Caco-2 (cell line): ENCODE measurements at regions not wholly inside any gene's neighbourhood (a gene's known extent, or its start where the extent isn't known, plus 50 kb on each side); places are given as distances from the start of the nearest gene placed in this dataset.

ENCODE experiments used
- BruUV-seq: library from RNA; stranded (reverse); fragments of 400-500 nt; replicated peaks from 2 replicates; lab custom pipeline; 2021; lab: Mats Ljungman, UMichigan
- CTCF ChIA-PET: fragments of 300-600 bp; sonication (Branson Sonifier 250); formaldehyde crosslinking; loops from one replicate; lab custom pipeline; 2022; ENCODE audit warnings: antibody characterized with exemption; lab: Charles Lee
- POLR2A ChIA-PET: fragments of 300-600 bp; sonication (Branson Sonifier 250); formaldehyde crosslinking; loops from one replicate; lab custom pipeline; 2022; ENCODE audit warnings: antibody characterized with exemption; lab: Charles Lee
- DNase-seq, 2 experiments: peaks; one replicate each; pipeline versions ENCODE4 v3.0.0 to v3.0.0-alpha.2; 2020 to 2022
- H3K27me3 ChIP-seq: replicated peaks from 2 replicates; pipeline ENCODE4 v1.6.0; 2011; ENCODE audit warnings: low read length; ENCODE audit not compliant: control insufficient read depth, insufficient read depth
- H3K36me3 ChIP-seq: 2 replicates; pipeline ENCODE4 v1.5.1; 2011; ENCODE audit warnings: low read length; ENCODE audit not compliant: control insufficient read depth, insufficient read depth
- H3K4me1 ChIP-seq: fragments of 250-450 bp; sonication (Bioruptor Pico); 2 replicates; pipeline ENCODE4 v1.5.1; 2020; ENCODE audit warnings: mild to moderate bottlenecking
- H3K4me3 ChIP-seq: 2 replicates; pipeline ENCODE4 v1.5.1; 2011; ENCODE audit warnings: low read depth, mild to moderate bottlenecking, control low read depth, low read length
- H3K9me3 ChIP-seq: fragments of 250-450 bp; sonication (Bioruptor Pico); 2 replicates; pipeline ENCODE4 v1.5.1; 2020; ENCODE audit warnings: mild to moderate bottlenecking, moderate library complexity
- H3K27ac Mint-ChIP-seq: one replicate; pipeline ENCODE4 v1.8.0; 2022; ENCODE audit warnings: mixed read lengths; ENCODE audit not compliant: unreplicated experiment
- H3K27me3 Mint-ChIP-seq: one replicate; pipeline ENCODE4 v1.8.0; 2022; ENCODE audit warnings: mixed read lengths; ENCODE audit not compliant: insufficient read depth, unreplicated experiment
- H3K36me3 Mint-ChIP-seq: one replicate; pipeline ENCODE4 v1.8.0; 2022; ENCODE audit warnings: mild to moderate bottlenecking, mixed read lengths; ENCODE audit not compliant: insufficient read depth, unreplicated experiment
- H3K4me1 Mint-ChIP-seq: one replicate; pipeline ENCODE4 v1.8.0; 2022; ENCODE audit warnings: low read depth, mixed read lengths; ENCODE audit not compliant: unreplicated experiment
- H3K4me3 Mint-ChIP-seq: one replicate; pipeline ENCODE4 v1.8.0; 2022; ENCODE audit warnings: mild to moderate bottlenecking, moderate library complexity, mixed read lengths; ENCODE audit not compliant: unreplicated experiment
- H3K9me3 Mint-ChIP-seq: one replicate; pipeline ENCODE4 v1.8.0; 2022; ENCODE audit warnings: mixed read lengths; ENCODE audit not compliant: unreplicated experiment
- CTCF ChIP-seq, 2 experiments: fragments of 200-600 bp in 1 of 2; IDR thresholded peaks; 1 replicate in 1 of 2; 2 replicates in 1 of 2; pipeline versions ENCODE4 v1.5.1 to v1.8.0; 2011 to 2022; ENCODE audit warnings: antibody characterized with exemption in 1 of 2, control low read depth in 1 of 2, inconsistent platforms in 1 of 2, low read depth in 1 of 2, low read length in 1 of 2, mild to moderate bottlenecking in 1 of 2, moderate library complexity in 1 of 2; ENCODE audit not compliant: insufficient read depth in 1 of 2, severe bottlenecking in 1 of 2, unreplicated experiment in 1 of 2
- intact Hi-C: fragments of 100-400 bp; cut with micrococcal nuclease; formaldehyde crosslinking; loops from one replicate; pipeline ENCODE4 v1.10.0; 2022; ENCODE audit not compliant: unreplicated experiment

GRCh38 chr12:78628491-78629100 is 236.0 kb upstream of the SYT1 start:
- H3K9me3 ChIP-seq, result no peaks in the 10 kb centered on the region
- no TSS peak for BruUV-seq
- Mint-ChIP-seq H3K4me1 (no peaks in the 10 kb centered on the region), H3K27ac (no peak overlapping the region), H3K4me3 (no peak overlapping the region), H3K36me3 (no peaks in the 10 kb centered on the region), H3K9me3 (no peaks in the 10 kb centered on the region), H3K27me3 (no peaks in the 10 kb centered on the region)
- intact Hi-C loops, result no loop called here
- CTCF ChIA-PET, result no interaction called here
- no peaks in the 10 kb centered on the region for H3K27me3 ChIP-seq
- H3K4me3 ChIP-seq, result no peak overlapping the region
- no peaks in the 10 kb centered on the region for H3K4me1 ChIP-seq
- DNase-seq, result no peak
- POLR2A ChIA-PET, result no interaction called here
- no peak for TF ChIP-seq CTCF (IDR thresholded peaks at IDR 0.05; ENCODE audit: insufficient read depth in 1 of 2, low read depth in 1 of 2, low read length in 1 of 2, severe bottlenecking in 1 of 2, unreplicated experiment in 1 of 2)
- H3K36me3 ChIP-seq, result no peaks in the 10 kb centered on the region

- no peak for DNase-seq
- POLR2A ChIA-PET, result no interaction called here
- intact Hi-C loops, result no loop called here
- H3K27me3 Mint-ChIP-seq, result no peaks in the 10 kb centered on the region
- no peaks in the 10 kb centered on the region for H3K9me3 ChIP-seq
- no peaks in the 10 kb centered on the region for H3K4me1 ChIP-seq
- TF ChIP-seq CTCF (IDR thresholded peaks at IDR 0.05; ENCODE audit: insufficient read depth in 1 of 2, low read depth in 1 of 2, low read length in 1 of 2, severe bottlenecking in 1 of 2, unreplicated experiment in 1 of 2), result no peak
- no peak overlapping the region for H3K27ac Mint-ChIP-seq
- CTCF ChIA-PET, result no interaction called here
- no peaks in the 10 kb centered on the region for H3K4me1 Mint-ChIP-seq
- no peaks in the 10 kb centered on the region for H3K27me3 ChIP-seq
- no peak overlapping the region for H3K4me3 ChIP-seq
- no peaks in the 10 kb centered on the region for H3K36me3 Mint-ChIP-seq
- no peaks in the 10 kb centered on the region for H3K9me3 Mint-ChIP-seq
- BruUV-seq, result no TSS peak
- H3K36me3 ChIP-seq, result no peaks in the 10 kb centered on the region
- no peak overlapping the region for H3K4me3 Mint-ChIP-seq
Measured at GRCh38 chr12:78636231-78636855, 228.2 kb upstream of the SYT1 start.

GRCh38 chr12:78641837-78642423 is 222.6 kb upstream of the SYT1 start:
- DNase-seq, result no peak
- H3K27ac Mint-ChIP-seq, result no peak overlapping the region
- BruUV-seq, result no TSS peak
- H3K4me1 Mint-ChIP-seq, result no peaks in the 10 kb centered on the region
- no peaks in the 10 kb centered on the region for H3K27me3 Mint-ChIP-seq
- Histone ChIP-seq H3K27me3 (no peaks in the 10 kb centered on the region), H3K36me3 (no peaks in the 10 kb centered on the region), H3K4me3 (no peak overlapping the region), H3K9me3 (no peaks in the 10 kb centered on the region), H3K4me1 (no peaks in the 10 kb centered on the region)
- no peak overlapping the region for H3K4me3 Mint-ChIP-seq
- intact Hi-C loops, result loop anchor here (5.0 kb wide), 1 partner anchor 730 kb away; no protein-coding TSS in a partner anchor
- TF ChIP-seq CTCF (IDR thresholded peaks at IDR 0.05; ENCODE audit: insufficient read depth in 1 of 2, low read depth in 1 of 2, low read length in 1 of 2, severe bottlenecking in 1 of 2, unreplicated experiment in 1 of 2), result peak in 1 of 2 experiments; percentile 30
- no peaks in the 10 kb centered on the region for H3K36me3 Mint-ChIP-seq
- no peaks in the 10 kb centered on the region for H3K9me3 Mint-ChIP-seq
- POLR2A ChIA-PET, result no interaction called here
- CTCF ChIA-PET, result interaction anchor here (0.7 kb wide), 1 partner anchor 98 kb away, joined by 4 read pairs; no protein-coding TSS in a partner anchor
